ENCODE measurements at regions not wholly inside any gene's neighbourhood (a gene's known extent, or its start where the extent isn't known, plus 50 kb on each side); places are given as distances from the start of the nearest gene placed in this dataset.

DNA sequence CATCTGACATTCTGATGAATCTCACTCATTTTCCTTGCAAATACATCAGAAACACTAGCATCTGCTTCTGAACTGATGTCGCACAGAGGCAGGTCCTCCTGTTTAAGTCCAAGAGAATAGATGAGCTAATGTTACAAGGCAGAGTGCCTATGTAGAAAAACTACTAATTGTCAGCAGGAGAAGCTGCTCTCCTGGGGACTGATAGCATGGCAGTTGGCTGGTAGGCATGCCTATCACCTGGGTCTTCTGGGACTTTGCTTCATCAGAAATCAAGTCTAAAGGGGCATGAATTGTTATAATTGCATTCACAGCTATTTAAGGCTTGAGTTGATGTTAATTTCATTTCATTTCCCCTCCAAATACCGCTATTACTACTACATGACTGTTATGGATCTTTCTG, 457.2 kb downstream of the RAP2B start:
- Histone ChIP-seq H3K36me3 (ENCODE audit: control insufficient read depth in 2 of 2, extremely low read depth in 1 of 2, insufficient read depth in 2 of 2, low read length in 2 of 2) (no peaks in the 10 kb centered on the region), H3K9me1 (ENCODE audit: control insufficient read depth, extremely low read depth, insufficient read depth, low read length) (no peaks in the 10 kb centered on the region), H2AFZ (ENCODE audit: control insufficient read depth, low read length) (no peak overlapping the region), H3K79me2 (ENCODE audit: control insufficient read depth, insufficient read depth, low read length) (no peaks in the 10 kb centered on the region), H3K27ac (ENCODE audit: control insufficient read depth, insufficient read depth, low read length) (no peak overlapping the region), H3K4me3 (ENCODE audit: control insufficient read depth in 2 of 3, extremely low read depth in 1 of 3, insufficient read depth in 2 of 3, low read depth in 1 of 3, low read length in 3 of 3) (no peak overlapping the region), H3K27me3 (ENCODE audit: control insufficient read depth, extremely low read depth, insufficient read depth, low read length) (no peaks in the 10 kb centered on the region), H3K4me2 (ENCODE audit: control insufficient read depth, extremely low read depth, insufficient read depth, low read depth, low read length) (no peak overlapping the region), H3K9me3 (ENCODE audit: control insufficient read depth, low read depth, low read length) (no peaks in the 10 kb centered on the region), H4K20me1 (ENCODE audit: control insufficient read depth, extremely low read depth, insufficient read depth, low read length) (no peaks in the 10 kb centered on the region), H3K4me1 (ENCODE audit: control insufficient read depth, extremely low read depth, insufficient read depth, low read length) (peaks cover 7% of the 10 kb centered on the region), H3K9ac (ENCODE audit: control insufficient read depth, extremely low read depth, insufficient read depth, low read length) (no peak overlapping the region)
- DNase-seq (ENCODE audit: low read depth, low spot score): no peak
- no peak for FAIRE-seq
- no peak for TF ChIP-seq EZH2 (IDR thresholded peaks at IDR 0.05; ENCODE audit: low read length)
- TF ChIP-seq, protein P1, sequence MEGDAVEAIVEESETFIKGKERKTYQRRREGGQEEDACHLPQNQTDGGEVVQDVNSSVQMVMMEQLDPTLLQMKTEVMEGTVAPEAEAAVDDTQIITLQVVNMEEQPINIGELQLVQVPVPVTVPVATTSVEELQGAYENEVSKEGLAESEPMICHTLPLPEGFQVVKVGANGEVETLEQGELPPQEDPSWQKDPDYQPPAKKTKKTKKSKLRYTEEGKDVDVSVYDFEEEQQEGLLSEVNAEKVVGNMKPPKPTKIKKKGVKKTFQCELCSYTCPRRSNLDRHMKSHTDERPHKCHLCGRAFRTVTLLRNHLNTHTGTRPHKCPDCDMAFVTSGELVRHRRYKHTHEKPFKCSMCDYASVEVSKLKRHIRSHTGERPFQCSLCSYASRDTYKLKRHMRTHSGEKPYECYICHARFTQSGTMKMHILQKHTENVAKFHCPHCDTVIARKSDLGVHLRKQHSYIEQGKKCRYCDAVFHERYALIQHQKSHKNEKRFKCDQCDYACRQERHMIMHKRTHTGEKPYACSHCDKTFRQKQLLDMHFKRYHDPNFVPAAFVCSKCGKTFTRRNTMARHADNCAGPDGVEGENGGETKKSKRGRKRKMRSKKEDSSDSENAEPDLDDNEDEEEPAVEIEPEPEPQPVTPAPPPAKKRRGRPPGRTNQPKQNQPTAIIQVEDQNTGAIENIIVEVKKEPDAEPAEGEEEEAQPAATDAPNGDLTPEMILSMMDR (optimal IDR thresholded peaks at IDR 0.05 in 1 of 3, IDR thresholded peaks at IDR 0.05 in 1 of 3, conservative IDR thresholded peaks at IDR 0.05 in 1 of 3; ENCODE audit: extremely low read depth in 1 of 3, insufficient read depth in 2 of 3, low read length in 3 of 3): no peak
- dilution Hi-C loops (cut with MboI; ENCODE audit: extremely low pct_ligation_motif_present, low sequenced_read_pairs): no loop called here

DNA sequence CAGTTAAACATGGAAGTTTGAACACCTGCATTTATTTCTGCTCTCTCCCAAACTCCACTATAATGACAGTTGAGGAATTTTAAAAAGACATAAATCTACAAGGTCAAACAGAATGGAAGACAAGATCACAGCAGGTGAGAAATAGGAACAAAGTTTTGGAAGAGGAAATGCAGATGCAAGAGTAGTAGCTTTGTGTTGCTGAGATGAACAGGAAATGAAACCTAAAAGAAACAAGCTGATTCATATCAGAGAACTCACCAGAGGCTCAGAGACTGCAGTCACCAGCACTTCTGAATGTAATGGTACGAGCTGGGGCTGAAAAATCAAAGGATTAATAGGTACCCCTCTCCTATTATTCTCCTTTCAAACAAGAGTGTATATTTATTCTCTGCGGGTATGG, 459.9 kb downstream of the RAP2B start:
- H3K9me3 ChIP-seq (ENCODE audit: control insufficient read depth, low read depth, low read length): no peaks in the 10 kb centered on the region
- H2AFZ ChIP-seq (ENCODE audit: control insufficient read depth, low read length): peak overlapping the region; percentile 58
- dilution Hi-C loops (cut with MboI; ENCODE audit: extremely low pct_ligation_motif_present, low sequenced_read_pairs): no loop called here
- H3K27me3 ChIP-seq (ENCODE audit: control insufficient read depth, extremely low read depth, insufficient read depth, low read length): no peaks in the 10 kb centered on the region
- no peak overlapping the region for H3K27ac ChIP-seq (ENCODE audit: control insufficient read depth, insufficient read depth, low read length)
- no peaks in the 10 kb centered on the region for H3K79me2 ChIP-seq (ENCODE audit: control insufficient read depth, insufficient read depth, low read length)
- H3K9ac ChIP-seq (ENCODE audit: control insufficient read depth, extremely low read depth, insufficient read depth, low read length): no peak overlapping the region
- H3K4me2 ChIP-seq (ENCODE audit: control insufficient read depth, extremely low read depth, insufficient read depth, low read depth, low read length): no peak overlapping the region
- no peaks in the 10 kb centered on the region for H3K4me1 ChIP-seq (ENCODE audit: control insufficient read depth, extremely low read depth, insufficient read depth, low read length)
- no peaks in the 10 kb centered on the region for H4K20me1 ChIP-seq (ENCODE audit: control insufficient read depth, extremely low read depth, insufficient read depth, low read length)
- no peaks in the 10 kb centered on the region for H3K36me3 ChIP-seq (ENCODE audit: control insufficient read depth in 2 of 2, extremely low read depth in 1 of 2, insufficient read depth in 2 of 2, low read length in 2 of 2)
- H3K9me1 ChIP-seq (ENCODE audit: control insufficient read depth, extremely low read depth, insufficient read depth, low read length): no peaks in the 10 kb centered on the region
- DNase-seq (ENCODE audit: low read depth, low spot score): no peak
- TF ChIP-seq, protein P1 (optimal IDR thresholded peaks at IDR 0.05 in 1 of 3, IDR thresholded peaks at IDR 0.05 in 1 of 3, conservative IDR thresholded peaks at IDR 0.05 in 1 of 3; ENCODE audit: extremely low read depth in 1 of 3, insufficient read depth in 2 of 3, low read length in 3 of 3): no peak
- no peak for TF ChIP-seq EZH2 (IDR thresholded peaks at IDR 0.05; ENCODE audit: low read length)
- FAIRE-seq: peak; percentile 65
- no peak overlapping the region for H3K4me3 ChIP-seq (ENCODE audit: control insufficient read depth in 2 of 3, extremely low read depth in 1 of 3, insufficient read depth in 2 of 3, low read depth in 1 of 3, low read length in 3 of 3)
